22Rv1 (cell line): ENCODE measurements at regions not wholly inside any gene's neighbourhood (a gene's known extent, or its start where the extent isn't known, plus 50 kb on each side); places are given as distances from the start of the nearest gene placed in this dataset.

Experiments used
- ZFX ChIP-seq: fragments of 450-650 bp; IDR thresholded peaks from 2 replicates; pipeline ENCODE4 v1.6.1; 2017; ENCODE audit warnings: antibody characterized with exemption, borderline replicate concordance
- TF ChIP-seq, protein P1 (sequence below): fragments of 450-650 bp; IDR thresholded peaks from 2 replicates; pipeline ENCODE4 v1.5.1; 2017; ENCODE audit warnings: mild to moderate bottlenecking

GRCh38 chr2:22326250-22326649 lies 1058.7 kb upstream of the KLHL29 start:
- TF ChIP-seq, protein P1, sequence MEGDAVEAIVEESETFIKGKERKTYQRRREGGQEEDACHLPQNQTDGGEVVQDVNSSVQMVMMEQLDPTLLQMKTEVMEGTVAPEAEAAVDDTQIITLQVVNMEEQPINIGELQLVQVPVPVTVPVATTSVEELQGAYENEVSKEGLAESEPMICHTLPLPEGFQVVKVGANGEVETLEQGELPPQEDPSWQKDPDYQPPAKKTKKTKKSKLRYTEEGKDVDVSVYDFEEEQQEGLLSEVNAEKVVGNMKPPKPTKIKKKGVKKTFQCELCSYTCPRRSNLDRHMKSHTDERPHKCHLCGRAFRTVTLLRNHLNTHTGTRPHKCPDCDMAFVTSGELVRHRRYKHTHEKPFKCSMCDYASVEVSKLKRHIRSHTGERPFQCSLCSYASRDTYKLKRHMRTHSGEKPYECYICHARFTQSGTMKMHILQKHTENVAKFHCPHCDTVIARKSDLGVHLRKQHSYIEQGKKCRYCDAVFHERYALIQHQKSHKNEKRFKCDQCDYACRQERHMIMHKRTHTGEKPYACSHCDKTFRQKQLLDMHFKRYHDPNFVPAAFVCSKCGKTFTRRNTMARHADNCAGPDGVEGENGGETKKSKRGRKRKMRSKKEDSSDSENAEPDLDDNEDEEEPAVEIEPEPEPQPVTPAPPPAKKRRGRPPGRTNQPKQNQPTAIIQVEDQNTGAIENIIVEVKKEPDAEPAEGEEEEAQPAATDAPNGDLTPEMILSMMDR = no peak
- TF ChIP-seq ZFX = no peak
